A549 (cell line): ENCODE measurements at regions not wholly inside any gene's neighbourhood (a gene's known extent, or its start where the extent isn't known, plus 50 kb on each side); places are given as distances from the start of the nearest gene placed in this dataset.

ENCODE experiments used
- ATAC-seq, 2 experiments: fragments of 200-7000 bp in 1 of 2; fragments of >200 bp in 1 of 2; cut with Nextera tagmentation in 1 of 2; cut with Tn5 transposase in 1 of 2; 3 replicates each; pipeline versions ENCODE4 v1.8.0 to v1.9.1; 2018 to 2020; ENCODE audit warnings: mild to moderate bottlenecking in 1 of 2, moderate library complexity in 1 of 2
- CTCF ChIA-PET: fragments of 300-600 bp; sonication (Branson Sonifier 250); formaldehyde crosslinking; extraction: SDS; loops from one replicate; lab custom pipeline; 2021; ENCODE audit warnings: antibody characterized with exemption, inconsistent platforms; lab: Yijun Ruan, JAX
- POLR2A ChIA-PET: fragments of 350-600 bp; formaldehyde crosslinking; extraction: SDS; loops from one replicate; lab custom pipeline; 2021; ENCODE audit warnings: antibody characterized with exemption, inconsistent platforms; lab: Yijun Ruan, JAX
- DNase-seq, 2 experiments: peaks; one replicate each; pipeline versions ENCODE4 v3.0.0 to v3.0.0-alpha.2; 2011 to 2016; ENCODE audit warnings: low read depth in 1 of 2, low spot score in 1 of 2
- FAIRE-seq: peaks from 2 replicates; lab custom pipeline; 2011; peaks lifted over from hg19 to GRCh38; lab: Jason Lieb, UNC
- H3K27ac ChIP-seq, 2 experiments: fragments of >200 bp; sonication (Bioruptor Twin); formaldehyde crosslinking; 3 replicates each; pipeline ENCODE4 v1.5.1; 2016 to 2017
- H3K4me1 ChIP-seq: fragments of >200 bp; sonication (Bioruptor Twin); formaldehyde crosslinking; 3 replicates; pipeline ENCODE4 v1.6.1; 2016
- H3K4me2 ChIP-seq: fragments of >200 bp; sonication (Bioruptor Twin); formaldehyde crosslinking; 3 replicates; pipeline ENCODE4 v1.6.1; 2016
- H3K4me3 ChIP-seq: fragments of >200 bp; sonication (Bioruptor Twin); formaldehyde crosslinking; 3 replicates; pipeline ENCODE4 v1.5.1; 2016
- H3K9me3 ChIP-seq: fragments of >200 bp; sonication (Bioruptor Twin); formaldehyde crosslinking; 3 replicates; pipeline ENCODE4 v1.6.1; 2016
- CHD2 ChIP-seq: fragments of 150-350 bp; IDR thresholded peaks from 2 replicates; pipeline ENCODE4 v1.6.1; 2014; ENCODE audit warnings: low read length; ENCODE audit not compliant: partially characterized antibody
- CHD4 ChIP-seq: fragments of 200-600 bp; sonication (generic); IDR thresholded peaks from 2 replicates; pipeline ENCODE4 v1.6.1; 2016; ENCODE audit warnings: antibody characterized with exemption, mild to moderate bottlenecking, borderline replicate concordance
- EHF ChIP-seq: fragments of 250-450 bp; sonication (Bioruptor Pico); IDR thresholded peaks from 2 replicates; pipeline ENCODE4 v1.5.0; 2020; ENCODE audit warnings: mild to moderate bottlenecking
- EHMT2 ChIP-seq: fragments of 200-600 bp; sonication (generic); IDR thresholded peaks from 2 replicates; pipeline ENCODE4 v1.6.1; 2016; ENCODE audit warnings: antibody characterized with exemption, low read depth, mild to moderate bottlenecking, moderate library complexity
- EP300 ChIP-seq, 2 experiments: fragments of >200 bp; sonication (Bioruptor Twin); formaldehyde crosslinking; IDR thresholded peaks; 2 replicates in 1 of 2; 3 replicates in 1 of 2; pipeline ENCODE4 v1.6.1; 2016 to 2017
- ESRRA ChIP-seq: fragments of 150-350 bp; IDR thresholded peaks from 2 replicates; pipeline ENCODE4 v1.6.1; 2014; ENCODE audit warnings: mild to moderate bottlenecking, low read length, borderline replicate concordance
- HOXB13 ChIP-seq: fragments of 250-450 bp; sonication (Bioruptor Pico); IDR thresholded peaks from 2 replicates; pipeline ENCODE4 v1.5.0; 2020; ENCODE audit warnings: low read depth, mild to moderate bottlenecking, moderate library complexity
- HOXB5 ChIP-seq: fragments of 250-450 bp; sonication (Bioruptor Pico); IDR thresholded peaks from 2 replicates; pipeline ENCODE4 v1.5.0; 2020; ENCODE audit warnings: mild to moderate bottlenecking, moderate library complexity
- MAFK ChIP-seq: fragments of 450-650 bp; IDR thresholded peaks from 2 replicates; pipeline ENCODE4 v1.6.1; 2014; ENCODE audit not compliant: partially characterized antibody
- MYC ChIP-seq: IDR thresholded peaks from 2 replicates; pipeline ENCODE4 v1.6.1; 2012; ENCODE audit warnings: mild to moderate bottlenecking, inconsistent platforms, low read length, improper control_type of control experiment, borderline replicate concordance
- PHF8 ChIP-seq: fragments of 200-600 bp; sonication (generic); IDR thresholded peaks from 2 replicates; pipeline ENCODE4 v1.6.1; 2016; ENCODE audit warnings: low read depth, mild to moderate bottlenecking, antibody characterized with exemption, moderate library complexity, borderline replicate concordance
- POLR2A ChIP-seq: IDR thresholded peaks from 2 replicates; pipeline ENCODE4 v1.6.1; 2012; ENCODE audit warnings: mild to moderate bottlenecking, low read length
- RCOR1 ChIP-seq: fragments of 150-350 bp; IDR thresholded peaks from 2 replicates; pipeline ENCODE4 v1.6.1; 2014; ENCODE audit warnings: antibody characterized with exemption, low read length, low read depth
- RNF2 ChIP-seq: fragments of 200-600 bp; sonication (generic); IDR thresholded peaks from 2 replicates; pipeline ENCODE4 v1.6.1; 2016; ENCODE audit warnings: low read depth, mild to moderate bottlenecking, antibody characterized with exemption, moderate library complexity, borderline replicate concordance
- SMC3 ChIP-seq: fragments of >200 bp; sonication (Bioruptor Twin); formaldehyde crosslinking; IDR thresholded peaks from 3 replicates; pipeline ENCODE4 v1.6.1; 2018; ENCODE audit warnings: inconsistent platforms
- ZC3H11A ChIP-seq: fragments of 450-650 bp; IDR thresholded peaks from 2 replicates; pipeline ENCODE4 v1.6.1; 2014; ENCODE audit warnings: antibody characterized with exemption, mild to moderate bottlenecking
- ZSCAN20 ChIP-seq: fragments of 250-450 bp; sonication (Bioruptor Pico); IDR thresholded peaks from 2 replicates; pipeline ENCODE4 v1.8.0; 2022; ENCODE audit warnings: mild to moderate bottlenecking, moderate library complexity
- WGBS: methylation state at CpG from one replicate; pipeline ENCODE4 v1.1.6; 2017; ENCODE audit errors: missing lambda C conversion rate; 5-methylcytosine and 5-hydroxymethylcytosine counted together
- TF ChIP-seq, protein P1 (sequence below): IDR thresholded peaks from 2 replicates; pipeline ENCODE4 v1.6.1; 2012
- TF ChIP-seq, protein P2 (sequence below): fragments of 200-600 bp; sonication (generic); IDR thresholded peaks from 2 replicates; pipeline ENCODE4 v1.6.1; 2016; ENCODE audit warnings: antibody characterized with exemption, mild to moderate bottlenecking, moderate library complexity
- TF ChIP-seq, protein P3 (sequence below): fragments of 250-450 bp; sonication (Bioruptor Pico); IDR thresholded peaks from 2 replicates; pipeline ENCODE4 v1.5.0; 2020; ENCODE audit warnings: low read depth, mild to moderate bottlenecking, moderate library complexity

DNA sequence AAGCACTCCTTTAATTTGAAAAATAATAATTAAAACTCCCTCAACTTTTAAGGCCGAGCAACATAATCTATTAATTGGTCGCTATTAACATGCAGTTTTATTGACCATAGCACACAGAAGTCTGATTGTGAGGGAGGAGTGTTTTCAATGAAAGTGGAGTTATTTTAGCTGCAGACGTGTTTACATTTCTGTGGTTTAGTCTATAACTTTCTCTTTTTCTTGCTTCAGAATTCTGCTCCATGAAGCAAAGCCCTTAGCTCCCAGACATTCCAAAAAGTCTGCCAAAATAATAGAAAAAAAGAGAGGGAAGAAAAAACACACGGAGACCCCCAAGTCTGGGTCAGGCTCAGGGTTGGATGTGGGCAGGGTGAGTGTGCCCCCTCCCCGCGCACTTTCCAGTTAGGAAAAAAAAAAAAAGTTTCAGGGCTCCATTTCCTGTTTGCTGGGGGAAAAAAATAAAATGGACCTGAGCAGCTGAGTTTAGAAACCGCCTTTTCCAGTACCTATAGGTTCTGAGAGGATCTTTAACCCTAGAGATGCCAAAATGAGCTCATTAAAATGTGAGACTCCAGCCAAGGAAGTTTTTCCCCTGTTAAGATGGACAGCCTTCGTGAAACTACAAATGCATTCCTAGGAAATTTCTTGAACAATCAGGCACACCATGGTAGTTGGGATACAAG is 143.7 kb upstream of the ETS2 start (continued):
- TF ChIP-seq RNF2, result no peak
- no peak for TF ChIP-seq HOXB5
- no peak for TF ChIP-seq ZSCAN20 (CRISPR knock-in tag)
- TF ChIP-seq HOXB13 (CRISPR knock-in tag), result no peak
- TF ChIP-seq MAFK, result no peak
- TF ChIP-seq, all 56 proteins: peak for 0

DNA sequence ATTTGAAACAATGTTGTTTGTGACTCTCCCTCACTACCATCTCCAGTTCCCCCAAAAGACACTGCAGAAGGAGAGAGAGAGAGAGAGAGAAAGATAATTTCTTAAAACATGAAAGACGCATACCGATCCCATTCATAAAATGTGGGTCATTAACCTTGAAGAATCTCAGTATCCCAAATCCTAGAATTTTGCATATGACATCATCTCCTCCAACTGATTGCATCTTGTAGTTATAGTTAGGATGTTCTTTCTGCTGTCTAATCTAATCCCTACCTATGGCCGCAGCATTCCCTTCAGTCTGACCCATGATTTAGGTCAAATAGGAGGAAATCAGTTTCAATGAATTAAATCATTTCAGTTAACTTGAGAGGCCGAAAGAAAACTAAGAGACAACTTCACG is 142.4 kb upstream of the ETS2 start:
- DNase-seq, result no peak
- H3K9me3 ChIP-seq, result no peaks in the 10 kb centered on the region
- peaks cover 3% of the 10 kb centered on the region; the same call in 1 of the 3 replicates for H3K4me1 ChIP-seq
- no peak overlapping the region for H3K4me3 ChIP-seq
- WGBS, result 63% methylated on average over 5 of the region's 5 CpGs
- FAIRE-seq, result no peak
- CTCF ChIA-PET, result no interaction called here
- H3K4me2 ChIP-seq, result no peak overlapping the region
- no peak overlapping the region for H3K27ac ChIP-seq
- no peak for ATAC-seq
- POLR2A ChIA-PET, result no interaction called here
- TF ChIP-seq SMC3 (no peak), PHF8 (no peak), EHMT2 (no peak), CHD2 (no peak), RCOR1 (no peak), EP300 (IDR thresholded peaks at IDR 0.05) (no peak), CHD4 (no peak)
- TF ChIP-seq, protein P1, sequence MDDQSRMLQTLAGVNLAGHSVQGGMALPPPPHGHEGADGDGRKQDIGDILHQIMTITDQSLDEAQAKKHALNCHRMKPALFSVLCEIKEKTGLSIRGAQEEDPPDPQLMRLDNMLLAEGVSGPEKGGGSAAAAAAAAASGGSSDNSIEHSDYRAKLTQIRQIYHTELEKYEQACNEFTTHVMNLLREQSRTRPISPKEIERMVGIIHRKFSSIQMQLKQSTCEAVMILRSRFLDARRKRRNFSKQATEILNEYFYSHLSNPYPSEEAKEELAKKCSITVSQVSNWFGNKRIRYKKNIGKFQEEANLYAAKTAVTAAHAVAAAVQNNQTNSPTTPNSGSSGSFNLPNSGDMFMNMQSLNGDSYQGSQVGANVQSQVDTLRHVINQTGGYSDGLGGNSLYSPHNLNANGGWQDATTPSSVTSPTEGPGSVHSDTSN, result no peak

DNA sequence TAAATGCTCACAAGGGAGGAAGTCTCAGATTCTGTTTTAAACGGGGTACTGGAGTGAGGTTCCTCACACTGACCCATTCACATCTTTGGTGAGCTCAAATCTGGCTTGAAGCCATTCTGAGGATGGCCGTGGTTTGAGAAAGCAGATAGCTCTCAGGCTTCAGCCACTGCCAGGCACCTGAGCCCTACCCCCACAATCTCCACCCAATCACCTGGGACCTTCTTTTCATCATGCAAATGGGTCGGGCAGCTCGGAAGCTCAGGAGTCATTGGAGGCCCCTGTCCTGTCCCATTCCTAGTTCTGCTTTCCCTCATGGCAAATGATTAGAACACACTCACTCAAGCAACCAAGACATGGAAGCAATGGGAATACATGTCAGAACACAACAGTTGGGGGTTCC is 141.4 kb upstream of the ETS2 start:
- no peak overlapping the region for H3K27ac ChIP-seq
- FAIRE-seq (no peak), DNase-seq (no peak), ATAC-seq (no peak)
- H3K4me3 ChIP-seq, result no peak overlapping the region
- H3K9me3 ChIP-seq, result no peaks in the 10 kb centered on the region
- ChIA-PET POLR2A (no interaction called here), CTCF (no interaction called here)
- WGBS, result 40% methylated on average over 3 of the region's 4 CpGs
- TF ChIP-seq POLR2A (no peak), CHD2 (no peak), ESRRA (no peak), MYC (no peak), MAFK (no peak), EHMT2 (no peak), EHF (CRISPR knock-in tag) (no peak), ZC3H11A (no peak)
- TF ChIP-seq, protein P2, sequence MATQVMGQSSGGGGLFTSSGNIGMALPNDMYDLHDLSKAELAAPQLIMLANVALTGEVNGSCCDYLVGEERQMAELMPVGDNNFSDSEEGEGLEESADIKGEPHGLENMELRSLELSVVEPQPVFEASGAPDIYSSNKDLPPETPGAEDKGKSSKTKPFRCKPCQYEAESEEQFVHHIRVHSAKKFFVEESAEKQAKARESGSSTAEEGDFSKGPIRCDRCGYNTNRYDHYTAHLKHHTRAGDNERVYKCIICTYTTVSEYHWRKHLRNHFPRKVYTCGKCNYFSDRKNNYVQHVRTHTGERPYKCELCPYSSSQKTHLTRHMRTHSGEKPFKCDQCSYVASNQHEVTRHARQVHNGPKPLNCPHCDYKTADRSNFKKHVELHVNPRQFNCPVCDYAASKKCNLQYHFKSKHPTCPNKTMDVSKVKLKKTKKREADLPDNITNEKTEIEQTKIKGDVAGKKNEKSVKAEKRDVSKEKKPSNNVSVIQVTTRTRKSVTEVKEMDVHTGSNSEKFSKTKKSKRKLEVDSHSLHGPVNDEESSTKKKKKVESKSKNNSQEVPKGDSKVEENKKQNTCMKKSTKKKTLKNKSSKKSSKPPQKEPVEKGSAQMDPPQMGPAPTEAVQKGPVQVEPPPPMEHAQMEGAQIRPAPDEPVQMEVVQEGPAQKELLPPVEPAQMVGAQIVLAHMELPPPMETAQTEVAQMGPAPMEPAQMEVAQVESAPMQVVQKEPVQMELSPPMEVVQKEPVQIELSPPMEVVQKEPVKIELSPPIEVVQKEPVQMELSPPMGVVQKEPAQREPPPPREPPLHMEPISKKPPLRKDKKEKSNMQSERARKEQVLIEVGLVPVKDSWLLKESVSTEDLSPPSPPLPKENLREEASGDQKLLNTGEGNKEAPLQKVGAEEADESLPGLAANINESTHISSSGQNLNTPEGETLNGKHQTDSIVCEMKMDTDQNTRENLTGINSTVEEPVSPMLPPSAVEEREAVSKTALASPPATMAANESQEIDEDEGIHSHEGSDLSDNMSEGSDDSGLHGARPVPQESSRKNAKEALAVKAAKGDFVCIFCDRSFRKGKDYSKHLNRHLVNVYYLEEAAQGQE, result no peak
- TF ChIP-seq, protein P3, sequence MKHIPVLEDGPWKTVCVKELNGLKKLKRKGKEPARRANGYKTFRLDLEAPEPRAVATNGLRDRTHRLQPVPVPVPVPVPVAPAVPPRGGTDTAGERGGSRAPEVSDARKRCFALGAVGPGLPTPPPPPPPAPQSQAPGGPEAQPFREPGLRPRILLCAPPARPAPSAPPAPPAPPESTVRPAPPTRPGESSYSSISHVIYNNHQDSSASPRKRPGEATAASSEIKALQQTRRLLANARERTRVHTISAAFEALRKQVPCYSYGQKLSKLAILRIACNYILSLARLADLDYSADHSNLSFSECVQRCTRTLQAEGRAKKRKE (CRISPR knock-in tag), result no peak
- no peak overlapping the region for H3K4me2 ChIP-seq
- peaks cover 3% of the 10 kb centered on the region; the same call in 1 of the 3 replicates for H3K4me1 ChIP-seq
